HAP-1 (cell line): ENCODE measurements at regions not wholly inside any gene's neighbourhood (a gene's known extent, or its start where the extent isn't known, plus 50 kb on each side); places are given as distances from the start of the nearest gene placed in this dataset.

Experiments
- DNase-seq, 2 experiments: peaks; one replicate each; pipeline ENCODE4 v3.0.0-alpha.2; 2016 to 2020; ENCODE audit warnings: low spot score in 2 of 2
- H3K27me3 ChIP-seq: fragments of 250-450 bp; sonication (Bioruptor Pico); 2 replicates; pipeline ENCODE4 v1.5.1; 2020; ENCODE audit warnings: low read depth, mild to moderate bottlenecking, moderate library complexity
- H3K36me3 ChIP-seq: fragments of 250-450 bp; sonication (Bioruptor Pico); replicated peaks from 2 replicates; pipeline ENCODE4 v1.5.1; 2020; ENCODE audit warnings: mild to moderate bottlenecking
- H3K4me1 ChIP-seq: fragments of 250-450 bp; sonication (Bioruptor Pico); 2 replicates; pipeline ENCODE4 v1.5.1; 2020; ENCODE audit warnings: mild to moderate bottlenecking
- H3K4me3 ChIP-seq: fragments of 250-450 bp; sonication (Bioruptor Pico); 2 replicates; pipeline ENCODE4 v1.5.1; 2020; ENCODE audit warnings: mild to moderate bottlenecking, moderate library complexity
- H3K9me3 ChIP-seq: fragments of 250-450 bp; sonication (Bioruptor Pico); 2 replicates; pipeline ENCODE4 v1.5.1; 2020; ENCODE audit warnings: mild to moderate bottlenecking, moderate library complexity
- in situ Hi-C: fragments of 300-500 bp; cut with MboI; formaldehyde crosslinking; loops from 3 replicates; pipeline ENCODE4 v1.14.3; 2020; ENCODE audit warnings: low sequenced_read_pairs, inconsistent platforms, mixed read lengths

GRCh38 chr12:17695495-17695894 lies 394.5 kb downstream of the RERGL start:
- Histone ChIP-seq H3K9me3 (no peaks in the 10 kb centered on the region), H3K4me3 (no peak overlapping the region), H3K27me3 (no peaks in the 10 kb centered on the region; the same call in 1 of the 2 replicates), H3K4me1 (no peaks in the 10 kb centered on the region), H3K36me3 (no peaks in the 10 kb centered on the region)
- no peak for DNase-seq
- in situ Hi-C loops: no loop called here

GRCh38 chr12:17691369-17691768 lies 398.6 kb downstream of the RERGL start:
- H3K27me3 ChIP-seq: no peaks in the 10 kb centered on the region; the same call in 1 of the 2 replicates
- no peaks in the 10 kb centered on the region for H3K4me1 ChIP-seq
- no peak for DNase-seq
- H3K4me3 ChIP-seq: no peak overlapping the region
- no peaks in the 10 kb centered on the region for H3K9me3 ChIP-seq
- H3K36me3 ChIP-seq: no peaks in the 10 kb centered on the region
- in situ Hi-C loops: no loop called here

- DNase-seq: no peak
- no peaks in the 10 kb centered on the region for H3K36me3 ChIP-seq
- no peaks in the 10 kb centered on the region for H3K4me1 ChIP-seq
- in situ Hi-C loops: no loop called here
- no peaks in the 10 kb centered on the region for H3K9me3 ChIP-seq
- H3K27me3 ChIP-seq: no peaks in the 10 kb centered on the region
- H3K4me3 ChIP-seq: no peak overlapping the region
These were observed 409.8 kb downstream of the RERGL start for GRCh38 chr12:17680220-17680619.

GRCh38 chr12:17666641-17667324 lies 423.2 kb downstream of the RERGL start:
- no peak overlapping the region for H3K4me3 ChIP-seq
- no peaks in the 10 kb centered on the region for H3K27me3 ChIP-seq
- no peaks in the 10 kb centered on the region for H3K36me3 ChIP-seq
- DNase-seq: no peak
- H3K9me3 ChIP-seq: no peaks in the 10 kb centered on the region
- H3K4me1 ChIP-seq: no peaks in the 10 kb centered on the region
- in situ Hi-C loops: no loop called here

GRCh38 chr12:17665839-17666238 lies 424.2 kb downstream of the RERGL start:
- Histone ChIP-seq H3K27me3 (no peaks in the 10 kb centered on the region), H3K4me1 (no peaks in the 10 kb centered on the region), H3K9me3 (no peaks in the 10 kb centered on the region), H3K4me3 (no peak overlapping the region), H3K36me3 (no peaks in the 10 kb centered on the region)
- DNase-seq: no peak
- in situ Hi-C loops: no loop called here

GRCh38 chr12:17661250-17661649 lies 428.7 kb downstream of the RERGL start:
- in situ Hi-C loops: no loop called here
- Histone ChIP-seq H3K4me1 (no peaks in the 10 kb centered on the region), H3K9me3 (no peaks in the 10 kb centered on the region), H3K27me3 (no peaks in the 10 kb centered on the region), H3K4me3 (no peak overlapping the region), H3K36me3 (no peaks in the 10 kb centered on the region)
- DNase-seq: no peak

GRCh38 chr12:17652436-17652835 lies 437.6 kb downstream of the RERGL start:
- Histone ChIP-seq H3K4me3 (no peak overlapping the region), H3K36me3 (no peaks in the 10 kb centered on the region), H3K9me3 (no peaks in the 10 kb centered on the region), H3K4me1 (no peaks in the 10 kb centered on the region), H3K27me3 (no peaks in the 10 kb centered on the region)
- in situ Hi-C loops: no loop called here
- no peak for DNase-seq

- H3K4me1 ChIP-seq: peaks cover 6% of the 10 kb centered on the region
- H3K4me3 ChIP-seq: no peak overlapping the region
- H3K9me3 ChIP-seq: no peaks in the 10 kb centered on the region
- H3K27me3 ChIP-seq: no peaks in the 10 kb centered on the region
- in situ Hi-C loops: no loop called here
- H3K36me3 ChIP-seq: no peaks in the 10 kb centered on the region
- no peak for DNase-seq
These were observed 447.7 kb downstream of the RERGL start for GRCh38 chr12:17642340-17642650.

GRCh38 chr12:17640615-17641014 lies 449.4 kb downstream of the RERGL start:
- in situ Hi-C loops: no loop called here

GRCh38 chr12:17618831-17619230 lies 471.2 kb downstream of the RERGL start:
- no peak for DNase-seq
- Histone ChIP-seq H3K9me3 (no peaks in the 10 kb centered on the region), H3K27me3 (no peaks in the 10 kb centered on the region), H3K4me1 (no peaks in the 10 kb centered on the region), H3K36me3 (no peaks in the 10 kb centered on the region), H3K4me3 (no peak overlapping the region)
- in situ Hi-C loops: no loop called here

More at GRCh38 chr12:17640615-17641014, 449.4 kb downstream of the RERGL start:
- DNase-seq: no peak
- no peaks in the 10 kb centered on the region for H3K9me3 ChIP-seq
- no peak overlapping the region for H3K4me3 ChIP-seq
- no peaks in the 10 kb centered on the region for H3K36me3 ChIP-seq
- peaks cover 6% of the 10 kb centered on the region for H3K4me1 ChIP-seq
- H3K27me3 ChIP-seq: no peaks in the 10 kb centered on the region

- no peak for DNase-seq
- Histone ChIP-seq H3K27me3 (no peaks in the 10 kb centered on the region), H3K4me3 (no peak overlapping the region), H3K36me3 (no peaks in the 10 kb centered on the region), H3K9me3 (no peaks in the 10 kb centered on the region), H3K4me1 (peaks cover 26% of the 10 kb centered on the region)
- in situ Hi-C loops: no loop called here
These were observed 480.3 kb downstream of the RERGL start for GRCh38 chr12:17609701-17610100.

- H3K27me3 ChIP-seq: no peaks in the 10 kb centered on the region
- no peaks in the 10 kb centered on the region for H3K9me3 ChIP-seq
- DNase-seq: peak; percentile 55 to 74
- no peaks in the 10 kb centered on the region for H3K36me3 ChIP-seq
- peaks cover 26% of the 10 kb centered on the region for H3K4me1 ChIP-seq
- in situ Hi-C loops: no loop called here
- no peak overlapping the region for H3K4me3 ChIP-seq
These were observed 480.8 kb downstream of the RERGL start for GRCh38 chr12:17609153-17609552.

GRCh38 chr12:17595111-17595510 lies 494.9 kb downstream of the RERGL start:
- Histone ChIP-seq H3K4me1 (peaks cover 43% of the 10 kb centered on the region), H3K4me3 (no peak overlapping the region), H3K9me3 (no peaks in the 10 kb centered on the region), H3K36me3 (no peaks in the 10 kb centered on the region), H3K27me3 (no peaks in the 10 kb centered on the region)
- in situ Hi-C loops: no loop called here
- peak; percentile 21 to 89 for DNase-seq

GRCh38 chr12:17593715-17594406 lies 496.1 kb downstream of the RERGL start:
- Histone ChIP-seq H3K4me1 (peaks cover 52% of the 10 kb centered on the region), H3K27me3 (no peaks in the 10 kb centered on the region), H3K36me3 (no peaks in the 10 kb centered on the region), H3K4me3 (no peak overlapping the region), H3K9me3 (no peaks in the 10 kb centered on the region)
- no peak for DNase-seq
- in situ Hi-C loops: no loop called here
